Kidney epithelial cell (primary cell): ENCODE measurements at regions not wholly inside any gene's neighbourhood (a gene's known extent, or its start where the extent isn't known, plus 50 kb on each side); places are given as distances from the start of the nearest gene placed in this dataset.

ENCODE experiments used
- DNase-seq: peaks from one replicate; pipeline ENCODE4 v3.0.0-alpha.2; 2010; ENCODE audit warnings: low read depth
- H3K27me3 ChIP-seq: 2 replicates; pipeline ENCODE4 v1.6.0; 2011; ENCODE audit warnings: low read length; ENCODE audit not compliant: control insufficient read depth, insufficient read depth
- H3K36me3 ChIP-seq: 2 replicates; pipeline ENCODE4 v1.5.1; 2011; ENCODE audit warnings: low read length; ENCODE audit not compliant: control insufficient read depth, insufficient read depth
- H3K4me3 ChIP-seq: 2 replicates; pipeline ENCODE4 v1.5.1; 2011; ENCODE audit warnings: low read depth, mild to moderate bottlenecking, control low read depth, low read length
- CTCF ChIP-seq: IDR thresholded peaks from 2 replicates; pipeline ENCODE4 v1.5.1; 2011; ENCODE audit warnings: mild to moderate bottlenecking, moderate library complexity, low read length, control low read depth, inconsistent platforms; ENCODE audit not compliant: insufficient read depth, poor library complexity, severe bottlenecking

DNA sequence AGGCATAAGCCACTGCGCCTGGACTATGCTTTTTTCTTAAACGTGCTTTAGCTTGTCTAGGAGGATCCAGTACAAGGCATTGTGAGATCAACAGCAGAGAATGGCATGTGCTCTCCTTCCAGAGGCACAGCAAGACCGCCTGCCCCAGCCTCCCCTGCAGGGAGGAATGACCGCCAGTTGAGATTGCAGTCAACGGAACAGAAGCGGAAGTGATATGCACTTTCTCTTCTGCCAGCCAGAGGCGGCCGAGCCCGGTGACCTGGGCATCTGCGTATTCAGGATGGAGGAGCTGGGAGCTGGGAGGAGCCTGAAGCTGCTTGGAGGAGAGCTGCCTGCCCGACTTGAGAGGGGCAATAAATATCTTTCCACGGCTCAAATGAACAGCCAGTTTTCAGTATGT, 243.0 kb downstream of the CTTN start:
- Histone ChIP-seq H3K4me3 (no peak overlapping the region), H3K27me3 (peaks cover 2% of the 10 kb centered on the region), H3K36me3 (no peaks in the 10 kb centered on the region)
- TF ChIP-seq CTCF: no peak
- DNase-seq: no peak

DNA sequence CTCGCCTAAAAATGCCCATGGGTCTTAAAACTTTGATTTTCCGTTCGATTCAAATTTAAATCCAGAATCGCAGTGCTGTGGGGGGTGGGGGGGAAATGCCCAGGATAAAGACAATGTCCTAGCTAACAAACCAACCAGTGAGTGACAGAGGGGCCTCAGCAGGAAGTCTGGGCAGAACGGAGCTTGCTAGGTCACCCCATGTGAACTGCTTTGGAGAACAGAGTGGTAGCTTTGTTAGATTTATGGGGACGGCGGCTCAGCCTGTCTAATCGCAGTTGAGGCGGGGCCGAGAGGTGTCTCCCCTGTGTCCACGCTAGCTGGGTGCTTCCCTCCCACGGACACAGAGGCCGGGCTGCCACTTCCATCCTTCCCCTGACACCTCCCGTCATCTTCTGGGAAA, 243.9 kb downstream of the CTTN start:
- Histone ChIP-seq H3K27me3 (peaks cover 2% of the 10 kb centered on the region), H3K4me3 (no peak overlapping the region), H3K36me3 (no peaks in the 10 kb centered on the region)
- no peak for DNase-seq
- TF ChIP-seq CTCF: no peak

- no peak for TF ChIP-seq CTCF
- H3K4me3 ChIP-seq: no peak overlapping the region
- peaks cover 2% of the 10 kb centered on the region for H3K27me3 ChIP-seq
- no peak for DNase-seq
- no peaks in the 10 kb centered on the region for H3K36me3 ChIP-seq
Measured at GRCh38 chr11:70643642-70644041, 245.3 kb downstream of the CTTN start.

DNA sequence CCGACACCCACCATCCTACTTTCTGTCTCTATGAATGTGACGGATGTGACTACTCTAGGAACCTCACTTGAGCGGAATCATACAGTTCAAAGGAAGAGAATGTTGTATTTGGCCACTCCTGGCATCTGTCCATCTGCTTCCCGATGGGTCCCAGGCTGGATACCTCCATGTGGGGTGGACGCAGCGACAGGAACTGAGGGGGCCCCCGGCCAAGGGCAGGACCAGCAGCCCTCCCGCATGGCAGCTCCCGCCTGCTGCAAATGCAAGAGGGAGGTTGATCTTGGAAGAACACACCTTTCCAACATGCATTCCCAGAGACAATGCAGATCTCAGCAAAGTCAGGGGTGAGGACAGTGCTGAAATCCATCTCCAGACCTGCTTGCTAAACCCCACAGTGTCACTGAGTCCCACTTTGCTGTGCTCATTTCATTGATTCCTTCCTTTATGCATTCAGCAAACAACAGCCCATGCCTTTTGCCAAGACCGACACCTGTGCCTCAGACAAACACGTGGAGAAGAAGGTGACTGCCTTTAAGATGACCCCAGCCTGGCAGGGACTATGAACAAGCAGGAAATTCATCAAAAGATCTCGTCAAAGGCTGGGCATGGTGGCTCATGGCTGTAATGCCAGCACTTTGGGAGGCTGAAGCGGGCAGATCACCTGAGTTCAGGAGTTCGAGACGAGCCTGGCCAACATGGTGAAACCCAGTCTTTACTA, 246.2 kb downstream of the CTTN start:
- TF ChIP-seq CTCF: no peak
- no peak for DNase-seq
- H3K36me3 ChIP-seq: no peaks in the 10 kb centered on the region
- H3K4me3 ChIP-seq: no peak overlapping the region
- peaks cover 2% of the 10 kb centered on the region for H3K27me3 ChIP-seq

DNA sequence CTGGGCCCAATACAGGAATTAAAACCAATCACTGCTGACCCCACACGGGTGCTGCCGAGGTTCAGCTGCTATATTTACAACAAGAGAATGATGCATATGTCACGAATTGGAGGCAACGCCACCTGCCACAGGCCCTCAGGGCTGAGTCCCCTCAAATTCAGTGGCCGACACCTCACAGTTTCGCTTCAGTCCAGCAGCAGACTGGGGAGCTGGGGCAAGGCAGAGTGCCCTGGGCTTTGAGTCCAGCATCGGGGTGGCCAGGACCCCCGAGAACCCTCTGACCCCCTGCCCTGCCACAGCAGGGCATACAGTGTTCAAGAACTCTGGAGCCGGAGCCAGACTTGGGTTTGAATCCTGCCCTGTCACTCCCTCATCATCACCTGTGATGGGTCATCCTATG, 247.2 kb downstream of the CTTN start:
- Histone ChIP-seq H3K27me3 (peaks cover 2% of the 10 kb centered on the region), H3K36me3 (no peaks in the 10 kb centered on the region)
- no peak for DNase-seq

More for the DNA sequence above, 247.2 kb downstream of the CTTN start:
- TF ChIP-seq CTCF: no peak
- H3K4me3 ChIP-seq: no peak overlapping the region
